Fibroblast of villous mesenchyme (primary cell): ENCODE measurements at regions not wholly inside any gene's neighbourhood (a gene's known extent, or its start where the extent isn't known, plus 50 kb on each side); places are given as distances from the start of the nearest gene placed in this dataset.

Source experiments
- DNase-seq: peaks from one replicate; pipeline ENCODE4 v3.0.0-alpha.2; 2010; ENCODE audit warnings: low read depth
- H3K4me3 ChIP-seq: 2 replicates; pipeline ENCODE4 v1.5.1; 2011; ENCODE audit warnings: low read depth, mild to moderate bottlenecking, low read length
- TF ChIP-seq, protein P1 (sequence below): IDR thresholded peaks from 2 replicates; pipeline ENCODE4 v1.5.1; 2012; ENCODE audit warnings: low read depth, mild to moderate bottlenecking, low read length; ENCODE audit not compliant: insufficient read depth

GRCh38 chr10:36303896-36304295, 661.8 kb upstream of the FZD8 start:
- TF ChIP-seq, protein P1, sequence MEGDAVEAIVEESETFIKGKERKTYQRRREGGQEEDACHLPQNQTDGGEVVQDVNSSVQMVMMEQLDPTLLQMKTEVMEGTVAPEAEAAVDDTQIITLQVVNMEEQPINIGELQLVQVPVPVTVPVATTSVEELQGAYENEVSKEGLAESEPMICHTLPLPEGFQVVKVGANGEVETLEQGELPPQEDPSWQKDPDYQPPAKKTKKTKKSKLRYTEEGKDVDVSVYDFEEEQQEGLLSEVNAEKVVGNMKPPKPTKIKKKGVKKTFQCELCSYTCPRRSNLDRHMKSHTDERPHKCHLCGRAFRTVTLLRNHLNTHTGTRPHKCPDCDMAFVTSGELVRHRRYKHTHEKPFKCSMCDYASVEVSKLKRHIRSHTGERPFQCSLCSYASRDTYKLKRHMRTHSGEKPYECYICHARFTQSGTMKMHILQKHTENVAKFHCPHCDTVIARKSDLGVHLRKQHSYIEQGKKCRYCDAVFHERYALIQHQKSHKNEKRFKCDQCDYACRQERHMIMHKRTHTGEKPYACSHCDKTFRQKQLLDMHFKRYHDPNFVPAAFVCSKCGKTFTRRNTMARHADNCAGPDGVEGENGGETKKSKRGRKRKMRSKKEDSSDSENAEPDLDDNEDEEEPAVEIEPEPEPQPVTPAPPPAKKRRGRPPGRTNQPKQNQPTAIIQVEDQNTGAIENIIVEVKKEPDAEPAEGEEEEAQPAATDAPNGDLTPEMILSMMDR: no peak
- no peak overlapping the region for H3K4me3 ChIP-seq
- no peak for DNase-seq

DNA sequence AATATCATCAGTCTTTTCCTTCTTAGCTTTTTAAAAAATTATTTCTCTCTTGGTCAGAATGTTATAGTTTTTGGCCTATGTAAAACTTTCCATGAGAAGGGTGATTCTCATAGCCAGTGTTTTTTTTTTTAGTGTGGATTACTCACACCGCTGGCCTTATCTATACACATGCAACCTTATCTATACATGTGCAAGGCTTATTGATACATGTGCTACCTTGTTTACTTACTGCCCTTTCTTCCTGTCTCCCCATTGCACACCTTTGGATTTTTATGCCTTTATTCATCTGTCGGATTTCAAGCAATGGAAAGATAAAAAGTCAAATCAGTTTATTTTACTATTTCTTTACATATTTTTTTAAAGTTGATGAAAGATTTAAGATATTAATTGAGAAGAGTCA, 660.0 kb upstream of the FZD8 start:
- TF ChIP-seq, protein P1: no peak
- no peak overlapping the region for H3K4me3 ChIP-seq
- DNase-seq: no peak

DNA sequence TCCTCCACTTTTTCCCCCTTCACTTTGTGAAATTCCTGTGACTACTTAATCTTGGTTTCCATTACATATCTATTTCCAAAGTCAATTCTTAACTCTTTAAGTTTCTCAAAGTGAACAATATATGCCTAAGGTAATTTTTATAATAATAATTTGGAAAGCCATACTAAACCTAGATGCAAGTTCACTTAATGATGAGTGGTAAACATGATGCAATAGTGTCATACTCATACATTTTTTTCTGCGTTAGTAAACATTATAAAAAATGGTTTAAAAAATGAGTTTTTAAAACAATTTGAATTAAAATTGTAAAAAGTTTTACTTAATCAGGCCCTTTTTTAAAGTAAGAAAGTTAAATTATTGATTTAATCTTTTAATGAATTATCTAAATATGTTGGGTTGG, 659.4 kb upstream of the FZD8 start:
- no peak for DNase-seq
- no peak overlapping the region for H3K4me3 ChIP-seq
- TF ChIP-seq, protein P1: no peak

DNA sequence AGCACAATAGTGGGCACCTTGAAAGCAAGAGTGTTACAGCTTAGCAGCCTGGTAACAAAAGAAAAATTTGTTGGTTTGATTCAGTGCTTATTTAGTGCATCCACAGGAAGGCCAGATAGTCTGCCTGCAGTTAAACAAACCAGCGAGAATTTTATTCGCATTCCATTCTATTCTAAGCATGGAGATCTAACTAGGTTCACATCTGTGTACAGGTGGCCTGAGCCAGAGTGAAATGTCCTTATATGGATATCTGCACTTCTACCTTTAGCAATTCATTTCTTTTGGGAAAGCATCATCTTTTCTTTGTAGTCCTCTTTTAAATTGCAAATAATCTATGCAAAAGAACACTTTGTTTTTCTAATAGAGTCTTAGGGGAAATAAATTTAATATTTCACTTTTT, 659.0 kb upstream of the FZD8 start:
- DNase-seq: no peak
- TF ChIP-seq, protein P1: no peak
- H3K4me3 ChIP-seq: no peak overlapping the region

GRCh38 chr10:36283827-36284226, 641.7 kb upstream of the FZD8 start:
- TF ChIP-seq, protein P1: no peak
- no peak overlapping the region for H3K4me3 ChIP-seq

DNA sequence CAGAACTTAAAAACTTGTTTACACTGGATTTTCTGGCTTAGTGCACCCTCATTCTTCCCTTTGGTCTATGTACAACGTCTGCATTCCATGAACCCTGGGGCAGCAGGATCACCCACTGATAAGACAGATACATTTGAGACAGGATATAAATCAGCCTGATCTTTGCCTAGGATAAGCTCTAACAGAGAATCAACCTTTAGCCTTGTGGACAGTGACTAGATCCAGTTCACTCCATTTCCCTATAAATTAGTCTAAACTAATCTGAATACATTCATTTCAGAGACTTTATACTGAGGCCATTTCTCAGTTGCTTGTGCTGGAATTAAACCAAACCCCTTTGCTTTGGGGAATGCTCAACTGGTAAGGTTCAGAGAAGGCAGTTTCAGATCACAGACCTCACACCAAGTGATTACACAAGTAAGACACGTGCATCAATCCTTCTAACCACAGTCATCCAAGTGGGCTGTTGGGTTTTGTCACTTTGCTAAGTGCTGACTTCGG, 639.8 kb upstream of the FZD8 start:
- TF ChIP-seq, protein P1: no peak
- DNase-seq: peak; percentile 79

More at GRCh38 chr10:36283827-36284226, 641.7 kb upstream of the FZD8 start:
- DNase-seq: no peak

DNA sequence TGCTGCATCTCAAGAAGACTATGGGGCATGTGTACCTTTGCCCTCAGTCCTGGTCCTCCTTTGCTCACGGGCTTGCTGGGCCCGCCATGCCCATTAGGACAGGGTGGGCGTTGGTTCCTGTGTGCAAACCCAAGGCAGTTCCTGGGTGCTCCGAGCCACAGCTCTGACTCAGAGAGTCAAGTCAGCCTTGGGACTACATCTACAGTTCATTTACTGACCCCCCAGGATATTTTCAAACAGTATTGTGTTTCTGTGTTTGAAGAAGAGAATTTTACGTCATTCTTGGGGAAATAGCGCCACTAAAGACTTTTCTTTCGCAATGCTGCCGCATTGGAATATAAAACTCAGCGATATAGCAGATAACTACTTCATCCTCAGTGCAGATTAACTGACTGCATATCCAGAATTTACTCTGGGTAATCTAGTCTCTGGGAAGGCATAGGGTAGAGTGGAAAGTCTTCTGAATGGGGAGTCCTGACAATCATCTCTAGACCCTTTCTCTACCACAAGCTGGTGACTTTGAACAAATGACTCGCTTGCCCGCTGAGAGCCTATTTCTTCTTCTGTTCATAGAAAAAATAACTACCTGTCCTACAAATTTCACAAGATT, 638.9 kb upstream of the FZD8 start:
- TF ChIP-seq, protein P1: no peak
- peak; percentile 11 for DNase-seq
- H3K4me3 ChIP-seq: no peak overlapping the region

More for the DNA sequence above, 639.8 kb upstream of the FZD8 start:
- no peak overlapping the region for H3K4me3 ChIP-seq
